ENCODE measurements at regions not wholly inside any gene's neighbourhood (a gene's known extent, or its start where the extent isn't known, plus 50 kb on each side); places are given as distances from the start of the nearest gene placed in this dataset.

DNA sequence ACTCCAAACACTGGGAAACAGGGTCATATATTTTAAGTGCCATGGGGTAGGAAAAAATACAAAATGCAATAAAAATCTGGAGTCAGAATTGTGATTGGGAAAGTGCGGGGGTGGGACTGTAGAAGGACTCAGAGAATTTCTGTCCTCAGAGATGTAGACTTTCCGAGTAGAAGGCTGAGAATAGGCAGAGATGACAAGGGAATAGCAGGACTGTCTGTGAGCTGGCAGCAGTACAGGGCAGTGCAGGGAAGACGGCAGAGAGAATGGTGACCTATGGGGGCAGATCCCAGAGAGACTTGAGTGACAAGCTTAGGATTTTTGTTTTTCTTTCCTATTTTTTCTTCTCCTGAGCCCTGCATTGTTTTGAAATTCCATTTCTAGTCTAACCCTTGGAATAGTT is 127.6 kb downstream of the SLC16A9 start:
- intact Hi-C loops (cut with micrococcal nuclease) = loop anchor here (5.0 kb wide), 1 partner anchor 800 kb away; no protein-coding TSS in a partner anchor
- CTCF ChIA-PET = no interaction called here
- ATAC-seq = no peak

GRCh38 chr10:59580026-59580863 is 129.4 kb downstream of the SLC16A9 start:
- no peaks in the 10 kb centered on the region for H3K36me3 ChIP-seq (ENCODE audit: low read depth, low read length)
- no peak overlapping the region for H3K4me3 ChIP-seq (ENCODE audit: low read length)
- H3K27me3 ChIP-seq (ENCODE audit: low read length) = no peaks in the 10 kb centered on the region
- intact Hi-C loops (cut with micrococcal nuclease) = loop anchor here (1.0 to 5.0 kb wide), 4 partner anchors 42 to 798 kb away; no protein-coding TSS in a partner anchor
- H3K9me2 ChIP-seq (replicated peaks; ENCODE audit: low read length) = no peaks in the 10 kb centered on the region
- DNase-seq (peak; percentile 79), ATAC-seq (peak; percentile 64)
- H3K27ac ChIP-seq (ENCODE audit: low read length) = no peak overlapping the region
- no peaks in the 10 kb centered on the region for H4K20me1 ChIP-seq (ENCODE audit: low read length)
- no peaks in the 10 kb centered on the region for H3F3A ChIP-seq (ENCODE audit: low read length, unreplicated experiment)
- H3K9ac ChIP-seq (ENCODE audit: low read length) = no peak overlapping the region
- H3K4me1 ChIP-seq (ENCODE audit: insufficient read depth, low read length) = peaks cover 21% of the 10 kb centered on the region
- no peak overlapping the region for H3K4me2 ChIP-seq (ENCODE audit: low read length)
- no peak overlapping the region for H2AFZ ChIP-seq (ENCODE audit: low read length)
- ChIA-PET CTCF (interaction anchor here (0.6 to 1.0 kb wide), 4 partner anchors 10 to 196 kb away, joined by 3 to 4 read pairs (median 4); no protein-coding TSS in a partner anchor), POLR2A (ENCODE audit: unreplicated experiment) (no interaction called here)
- no peaks in the 10 kb centered on the region for H3K79me2 ChIP-seq (ENCODE audit: low read length)
- BruUV-seq (replicated peaks) = no TSS peak
- TF ChIP-seq CTCF (conservative IDR thresholded peaks at IDR 0.05; ENCODE audit: low read depth, low read length) = peak; percentile 94
- no peak for TF ChIP-seq EZH2phosphoT487 (IDR thresholded peaks at IDR 0.05; ENCODE audit: borderline replicate concordance, low read length)
- H3K9me3 ChIP-seq (ENCODE audit: low read length) = no peaks in the 10 kb centered on the region

More for the DNA sequence above, 127.6 kb downstream of the SLC16A9 start:
- no peak for DNase-seq
- Histone ChIP-seq H3K9me2 (replicated peaks; ENCODE audit: low read length) (no peaks in the 10 kb centered on the region), H3K4me2 (ENCODE audit: low read length) (no peak overlapping the region), H3K9me3 (ENCODE audit: low read length) (no peaks in the 10 kb centered on the region), H3K4me3 (ENCODE audit: low read length) (no peak overlapping the region), H3K9ac (ENCODE audit: low read length) (no peak overlapping the region), H3F3A (ENCODE audit: low read length, unreplicated experiment) (peaks cover 7% of the 10 kb centered on the region), H3K27ac (ENCODE audit: low read length) (no peak overlapping the region), H3K79me2 (ENCODE audit: low read length) (no peaks in the 10 kb centered on the region), H3K4me1 (ENCODE audit: insufficient read depth, low read length) (peaks cover 28% of the 10 kb centered on the region), H4K20me1 (ENCODE audit: low read length) (no peaks in the 10 kb centered on the region), H3K27me3 (ENCODE audit: low read length) (no peaks in the 10 kb centered on the region), H3K36me3 (ENCODE audit: low read depth, low read length) (no peaks in the 10 kb centered on the region), H2AFZ (ENCODE audit: low read length) (no peak overlapping the region)
- POLR2A ChIA-PET (ENCODE audit: unreplicated experiment) = interaction anchor here (0.5 kb wide), 1 partner anchor 87 kb away, joined by 3 read pairs; no protein-coding TSS in a partner anchor
- TF ChIP-seq CTCF (conservative IDR thresholded peaks at IDR 0.05; ENCODE audit: low read depth, low read length) (no peak), EZH2 (IDR thresholded peaks at IDR 0.05; ENCODE audit: low read length, unreplicated experiment) (no peak), EZH2phosphoT487 (IDR thresholded peaks at IDR 0.05; ENCODE audit: borderline replicate concordance, low read length) (no peak)
- BruUV-seq (replicated peaks) = no TSS peak

GRCh38 chr10:59578741-59579140 is 130.9 kb downstream of the SLC16A9 start:
- Histone ChIP-seq H3K9ac (ENCODE audit: low read length) (no peak overlapping the region), H3F3A (ENCODE audit: low read length, unreplicated experiment) (peaks cover 5% of the 10 kb centered on the region), H3K4me1 (ENCODE audit: insufficient read depth, low read length) (peaks cover 21% of the 10 kb centered on the region), H3K79me2 (ENCODE audit: low read length) (no peaks in the 10 kb centered on the region), H4K20me1 (ENCODE audit: low read length) (no peaks in the 10 kb centered on the region), H3K27ac (ENCODE audit: low read length) (no peak overlapping the region), H3K36me3 (ENCODE audit: low read depth, low read length) (no peaks in the 10 kb centered on the region), H3K4me3 (ENCODE audit: low read length) (no peak overlapping the region), H3K9me2 (replicated peaks; ENCODE audit: low read length) (no peaks in the 10 kb centered on the region), H3K4me2 (ENCODE audit: low read length) (no peak overlapping the region), H3K9me3 (ENCODE audit: low read length) (no peaks in the 10 kb centered on the region), H3K27me3 (ENCODE audit: low read length) (no peaks in the 10 kb centered on the region), H2AFZ (ENCODE audit: low read length) (no peak overlapping the region)
- ChIA-PET POLR2A (ENCODE audit: unreplicated experiment) (no interaction called here), CTCF (no interaction called here)
- intact Hi-C loops (cut with micrococcal nuclease) = no loop called here
- no TSS peak for BruUV-seq (replicated peaks)
- ATAC-seq = no peak
- no peak for TF ChIP-seq EZH2phosphoT487 (IDR thresholded peaks at IDR 0.05; ENCODE audit: borderline replicate concordance, low read length)
- TF ChIP-seq EZH2 (IDR thresholded peaks at IDR 0.05; ENCODE audit: low read length, unreplicated experiment) = no peak
- TF ChIP-seq CTCF (conservative IDR thresholded peaks at IDR 0.05; ENCODE audit: low read depth, low read length) = no peak
- no peak for DNase-seq
